SK-N-SH (cell line): ENCODE measurements at regions not wholly inside any gene's neighbourhood (a gene's known extent, or its start where the extent isn't known, plus 50 kb on each side); places are given as distances from the start of the nearest gene placed in this dataset.

Experiments used
- CTCF ChIA-PET: fragments of 300-600, 350-600 bp; formaldehyde crosslinking; extraction: SDS; loops from one replicate; lab custom pipeline; 2021; lab: Yijun Ruan, JAX
- POLR2A ChIA-PET: fragments of 350-600 bp; sonication (Branson Sonifier 250); formaldehyde crosslinking; extraction: SDS; loops from one replicate; lab custom pipeline; 2020; ENCODE audit warnings: antibody characterized with exemption, inconsistent platforms; lab: Yijun Ruan, JAX
- DNase-seq: peaks from one replicate; pipeline ENCODE4 v3.0.0; 2012
- H2AFZ ChIP-seq: fragments of 200-600 bp; sonication (generic); 2 replicates; pipeline ENCODE4 v1.8.1; 2016; ENCODE audit warnings: antibody characterized with exemption, mild to moderate bottlenecking, low read depth
- H3F3A ChIP-seq: fragments of 200-600 bp; sonication (generic); replicated peaks from 2 replicates; pipeline ENCODE3; 2016; ENCODE audit warnings: antibody characterized with exemption, mild to moderate bottlenecking; ENCODE audit not compliant: insufficient read depth
- H3K27ac ChIP-seq, 2 experiments: fragments of 200-500 bp in 1 of 2; fragments of 200-600 bp in 1 of 2; sonication (Bioruptor generic) in 1 of 2; sonication (generic), shearing (Covaris generic) in 1 of 2; 2 replicates each; pipeline versions ENCODE4 v1.5.1 to v1.6.1; 2014 to 2016; ENCODE audit warnings: low read depth in 2 of 2, inconsistent platforms in 1 of 2, low read length in 1 of 2, mild to moderate bottlenecking in 1 of 2, mixed read lengths in 1 of 2
- H3K27me3 ChIP-seq: fragments of 200-600 bp; sonication (generic), shearing (Covaris generic); 2 replicates; pipeline ENCODE4 v1.6.1; 2016; ENCODE audit warnings: mixed run types; ENCODE audit not compliant: insufficient read depth
- H3K36me3 ChIP-seq, 2 experiments: fragments of 200-500 bp in 1 of 2; fragments of 200-600 bp in 1 of 2; sonication (Bioruptor generic) in 1 of 2; sonication (generic) in 1 of 2; replicated peaks in 1 of 2; 2 replicates each; pipeline versions ENCODE3 to v1.5.1; 2014 to 2016; ENCODE audit warnings: low read length in 1 of 2, mild to moderate bottlenecking in 1 of 2; ENCODE audit not compliant: insufficient read depth in 2 of 2, control insufficient read depth in 1 of 2
- H3K4me1 ChIP-seq, 2 experiments: fragments of 200-500 bp in 1 of 2; fragments of 200-600 bp in 1 of 2; sonication (Bioruptor generic) in 1 of 2; sonication (generic), shearing (Covaris generic) in 1 of 2; 2 replicates each; pipeline versions ENCODE4 v1.5.1 to v1.6.1; 2014 to 2016; ENCODE audit warnings: low read depth in 1 of 2, low read length in 1 of 2, mixed run types in 1 of 2; ENCODE audit not compliant: insufficient read depth in 2 of 2, control insufficient read depth in 1 of 2
- H3K4me2 ChIP-seq: fragments of 200-600 bp; sonication (generic), shearing (Covaris generic); 2 replicates; pipeline ENCODE4 v1.6.1; 2017; ENCODE audit warnings: mixed run types
- H3K4me3 ChIP-seq, 2 experiments: fragments of 200-500 bp in 1 of 2; fragments of 200-600 bp in 1 of 2; sonication (Bioruptor generic) in 1 of 2; sonication (generic), shearing (Covaris generic) in 1 of 2; 2 replicates each; pipeline versions ENCODE4 v1.5.1 to v1.8.1; 2014 to 2016; ENCODE audit warnings: low read depth in 2 of 2, inconsistent platforms in 1 of 2, low read length in 1 of 2, mild to moderate bottlenecking in 1 of 2, mixed read lengths in 1 of 2, moderate library complexity in 1 of 2
- H3K79me2 ChIP-seq: fragments of 200-600 bp; sonication (generic); 2 replicates; pipeline ENCODE4 v1.8.1; 2017; ENCODE audit warnings: mild to moderate bottlenecking; ENCODE audit not compliant: insufficient read depth
- H3K9ac ChIP-seq: fragments of 200-600 bp; sonication (generic); 2 replicates; pipeline ENCODE4 v1.6.1; 2017; ENCODE audit warnings: mixed run types
- H3K9me2 ChIP-seq: fragments of 200-600 bp; sonication (generic); 2 replicates; pipeline ENCODE4 v1.6.1; 2017; ENCODE audit warnings: mixed run types
- H3K9me3 ChIP-seq: fragments of 200-600 bp; sonication (generic); 2 replicates; pipeline ENCODE4 v1.6.1; 2017; ENCODE audit warnings: mixed run types, mild to moderate bottlenecking, moderate library complexity
- H4K20me1 ChIP-seq: fragments of 200-600 bp; sonication (generic); 2 replicates; pipeline ENCODE4 v1.6.1; 2017; ENCODE audit warnings: mild to moderate bottlenecking, mixed run types; ENCODE audit not compliant: insufficient read depth
- CHD2 ChIP-seq: fragments of 150-350 bp; IDR thresholded peaks from 2 replicates; pipeline ENCODE4 v1.6.1; 2018; ENCODE audit warnings: low read length; ENCODE audit not compliant: partially characterized antibody
- FOSL2 ChIP-seq: IDR thresholded peaks from 2 replicates; pipeline ENCODE4 v1.4.0; 2012; ENCODE audit warnings: low read depth, mild to moderate bottlenecking, moderate library complexity, borderline replicate concordance
- FOXJ3 ChIP-seq: sonication (generic); formaldehyde crosslinking; IDR thresholded peaks from 2 replicates; pipeline ENCODE4 v1.5.1; 2020; ENCODE audit warnings: mild to moderate bottlenecking, missing genetic modification reagents
- GABPA ChIP-seq: IDR thresholded peaks from 2 replicates; pipeline ENCODE4 v1.4.0; 2012; ENCODE audit warnings: low read depth, mild to moderate bottlenecking
- IRF3 ChIP-seq: fragments of 150-350 bp; IDR thresholded peaks from 2 replicates; pipeline ENCODE4 v1.6.1; 2016; ENCODE audit warnings: mild to moderate bottlenecking, low read depth, low read length
- JUND ChIP-seq: IDR thresholded peaks from 2 replicates; pipeline ENCODE4 v1.4.0; 2012
- NFIC ChIP-seq: IDR thresholded peaks from 2 replicates; pipeline ENCODE4 v1.4.0; 2012; ENCODE audit warnings: borderline replicate concordance
- POLR2AphosphoS5 ChIP-seq: IDR thresholded peaks from 2 replicates; pipeline ENCODE4 v1.6.1; 2012; ENCODE audit warnings: low read depth, low read length
- RCOR1 ChIP-seq: fragments of 150-350 bp; IDR thresholded peaks from 2 replicates; pipeline ENCODE4 v1.6.1; 2017; ENCODE audit warnings: antibody characterized with exemption, low read length
- RFX5 ChIP-seq: IDR thresholded peaks from 2 replicates; pipeline ENCODE4 v1.6.1; 2012; ENCODE audit warnings: mild to moderate bottlenecking, improper control_type of control experiment, low read length
- RXRA ChIP-seq: IDR thresholded peaks from 2 replicates; pipeline ENCODE4 v1.4.0; 2012; ENCODE audit warnings: low read depth, mild to moderate bottlenecking, borderline replicate concordance
- SMC3 ChIP-seq: IDR thresholded peaks from 2 replicates; pipeline ENCODE4 v1.6.1; 2012; ENCODE audit warnings: low read depth, low read length, improper control_type of control experiment
- TCF12 ChIP-seq: IDR thresholded peaks from 2 replicates; pipeline ENCODE4 v1.4.0; 2012
- USF1 ChIP-seq: IDR thresholded peaks from 2 replicates; pipeline ENCODE4 v1.4.0; 2012; ENCODE audit warnings: low read depth, borderline replicate concordance
- YY1 ChIP-seq: IDR thresholded peaks from 2 replicates; pipeline ENCODE4 v1.4.0; 2012; ENCODE audit warnings: low read depth, mild to moderate bottlenecking
- ZBTB33 ChIP-seq: IDR thresholded peaks from 2 replicates; pipeline ENCODE4 v1.4.0; 2012; ENCODE audit warnings: low read depth, borderline replicate concordance
- WGBS: methylation state at CpG from one replicate; pipeline ENCODE4 v1.1.6; 2017; ENCODE audit warnings: low lambda C conversion rate; 5-methylcytosine and 5-hydroxymethylcytosine counted together

GRCh38 chr17:15007147-15007553 is 258.0 kb downstream of the PMP22 start:
- ChIA-PET POLR2A (no interaction called here), CTCF (no interaction called here)
- no peak overlapping the region for H2AFZ ChIP-seq
- no peaks in the 10 kb centered on the region for H3K79me2 ChIP-seq
- H3K4me2 ChIP-seq, result no peak overlapping the region
- no peaks in the 10 kb centered on the region for H3K27me3 ChIP-seq
- H3K4me1 ChIP-seq, result no peaks in the 10 kb centered on the region
- H3K9me3 ChIP-seq, result no peaks in the 10 kb centered on the region
- WGBS, result 25% methylated on average over 7 of the region's 7 CpGs
- DNase-seq, result no peak
- H3K9ac ChIP-seq, result no peak overlapping the region
- H3K9me2 ChIP-seq, result no peaks in the 10 kb centered on the region
- H3K4me3 ChIP-seq, result no peak overlapping the region
- no peak overlapping the region for H3K27ac ChIP-seq
- H3K36me3 ChIP-seq, result no peaks in the 10 kb centered on the region
- H3F3A ChIP-seq, result no peaks in the 10 kb centered on the region
- TF ChIP-seq IRF3 (no peak), RCOR1 (no peak), GABPA (no peak), SMC3 (no peak), JUND (no peak), TCF12 (no peak)
- H4K20me1 ChIP-seq, result no peaks in the 10 kb centered on the region

GRCh38 chr17:15006421-15007128 is 258.6 kb downstream of the PMP22 start:
- no peak overlapping the region for H3K4me2 ChIP-seq
- no peak overlapping the region for H2AFZ ChIP-seq
- POLR2A ChIA-PET, result no interaction called here
- CTCF ChIA-PET, result no interaction called here
- DNase-seq, result no peak
- no peak for TF ChIP-seq FOSL2
- TF ChIP-seq CHD2, result no peak
- no peak for TF ChIP-seq USF1
- no peak for TF ChIP-seq TCF12
- no peak for TF ChIP-seq POLR2AphosphoS5
- TF ChIP-seq RCOR1, result no peak
- no peak for TF ChIP-seq SMC3
- no peaks in the 10 kb centered on the region for H3K9me2 ChIP-seq
- no peaks in the 10 kb centered on the region for H3K27me3 ChIP-seq
- no peaks in the 10 kb centered on the region for H3K4me1 ChIP-seq
- H4K20me1 ChIP-seq, result no peaks in the 10 kb centered on the region
- H3K9me3 ChIP-seq, result no peaks in the 10 kb centered on the region
- no peak overlapping the region for H3K4me3 ChIP-seq
- H3K9ac ChIP-seq, result no peak overlapping the region
- H3K79me2 ChIP-seq, result no peaks in the 10 kb centered on the region
- no peaks in the 10 kb centered on the region for H3F3A ChIP-seq
- no peak overlapping the region for H3K27ac ChIP-seq
- H3K36me3 ChIP-seq, result no peaks in the 10 kb centered on the region
- 10% methylated on average over 7 of the region's 11 CpGs for WGBS

GRCh38 chr17:15000661-15001060 is 264.5 kb downstream of the PMP22 start:
- DNase-seq, result no peak
- Histone ChIP-seq H3K4me3 (no peak overlapping the region), H2AFZ (no peak overlapping the region), H3K27ac (no peak overlapping the region), H4K20me1 (no peaks in the 10 kb centered on the region), H3K9me3 (no peaks in the 10 kb centered on the region), H3K9ac (no peak overlapping the region), H3K4me1 (no peaks in the 10 kb centered on the region), H3K9me2 (no peaks in the 10 kb centered on the region), H3F3A (no peaks in the 10 kb centered on the region), H3K27me3 (no peaks in the 10 kb centered on the region), H3K36me3 (no peaks in the 10 kb centered on the region), H3K4me2 (no peak overlapping the region), H3K79me2 (no peaks in the 10 kb centered on the region)
- TF ChIP-seq RXRA (no peak), NFIC (no peak), POLR2AphosphoS5 (no peak), YY1 (no peak), ZBTB33 (no peak), GABPA (no peak), FOXJ3 (CRISPR knock-in tag) (no peak), RFX5 (no peak)
- POLR2A ChIA-PET, result no interaction called here
- CTCF ChIA-PET, result no interaction called here
